A673 (cell line): ENCODE measurements at regions not wholly inside any gene's neighbourhood (a gene's known extent, or its start where the extent isn't known, plus 50 kb on each side); places are given as distances from the start of the nearest gene placed in this dataset.

Experiments
- BruUV-seq: library from RNA; stranded (reverse); fragments of 400-500 nt; replicated peaks from 2 replicates; lab custom pipeline; 2021; lab: Mats Ljungman, UMichigan
- CTCF ChIA-PET: fragments of 300-600 bp; sonication (Branson Sonifier 250); formaldehyde crosslinking; loops from one replicate; lab custom pipeline; 2022; ENCODE audit warnings: antibody characterized with exemption; lab: Charles Lee
- POLR2A ChIA-PET: fragments of 300-600 bp; sonication (Branson Sonifier 250); formaldehyde crosslinking; loops from one replicate; lab custom pipeline; 2022; ENCODE audit warnings: antibody characterized with exemption; ENCODE audit not compliant: low non-redundant PET; lab: Charles Lee
- DNase-seq: peaks from one replicate; pipeline ENCODE4 v3.0.0-alpha.2; 2015; ENCODE audit warnings: low spot score
- H3K27ac ChIP-seq: fragments of 200-600 bp; sonication (generic); 2 replicates; pipeline ENCODE4 v1.5.1; 2016; ENCODE audit warnings: mixed run types, low read depth, mild to moderate bottlenecking, mixed read lengths, antibody characterized with exemption, low read length; ENCODE audit not compliant: poor library complexity, severe bottlenecking
- H3K27me3 ChIP-seq: fragments of 200-600 bp; sonication (generic); replicated peaks from 2 replicates; pipeline ENCODE4 v1.6.1; 2017; ENCODE audit warnings: mixed run types, low read depth, mild to moderate bottlenecking, mixed read lengths, antibody characterized with exemption, low read length; ENCODE audit not compliant: insufficient read depth, poor library complexity
- H3K36me3 ChIP-seq: fragments of 200-600 bp; sonication (generic); 2 replicates; pipeline ENCODE4 v1.6.1; 2016; ENCODE audit warnings: mixed run types, mild to moderate bottlenecking, mixed read lengths, antibody characterized with exemption, low read length; ENCODE audit not compliant: insufficient read depth, poor library complexity, severe bottlenecking
- H3K4me1 ChIP-seq: fragments of 200-600 bp; sonication (generic); 2 replicates; pipeline ENCODE4 v1.6.1; 2017; ENCODE audit warnings: mixed run types, mild to moderate bottlenecking, mixed read lengths, antibody characterized with exemption, low read length; ENCODE audit not compliant: insufficient read depth, poor library complexity, severe bottlenecking
- H3K4me3 ChIP-seq: fragments of 200-600 bp; sonication (generic); 2 replicates; pipeline ENCODE4 v1.5.1; 2016; ENCODE audit warnings: low read depth, mixed run types, mild to moderate bottlenecking, mixed read lengths, low read length; ENCODE audit not compliant: poor library complexity, severe bottlenecking
- H3K9me3 ChIP-seq: fragments of 200-600 bp; sonication (generic); 2 replicates; pipeline ENCODE4 v1.6.1; 2016; ENCODE audit warnings: mixed run types, low read depth, mild to moderate bottlenecking, mixed read lengths, antibody characterized with exemption, low read length; ENCODE audit not compliant: poor library complexity, severe bottlenecking
- CTCF ChIP-seq: fragments of 300-800, 200-600 bp; sonication (generic); conservative IDR thresholded peaks from 2 replicates; pipeline ENCODE4 v1.5.1; 2017; ENCODE audit warnings: low read depth, mild to moderate bottlenecking, antibody characterized with exemption, low read length, moderate library complexity, mixed read lengths
- EZH2 ChIP-seq: fragments of 200-600 bp; sonication (generic); IDR thresholded peaks from 2 replicates; pipeline ENCODE4 v1.6.1; 2017; ENCODE audit warnings: borderline replicate concordance, low read depth, mild to moderate bottlenecking, mixed read lengths, antibody characterized with exemption, low read length; ENCODE audit not compliant: poor library complexity, severe bottlenecking
- intact Hi-C: fragments of 100-400 bp; cut with micrococcal nuclease; formaldehyde crosslinking; loops from one replicate; pipeline ENCODE4 v1.10.0; 2022; ENCODE audit not compliant: unreplicated experiment

- Histone ChIP-seq H3K9me3 (no peaks in the 10 kb centered on the region), H3K27ac (no peak overlapping the region), H3K4me1 (no peaks in the 10 kb centered on the region), H3K27me3 (peaks cover 21% of the 10 kb centered on the region), H3K36me3 (no peaks in the 10 kb centered on the region), H3K4me3 (no peak overlapping the region)
- intact Hi-C loops = no loop called here
- DNase-seq = no peak
- no peak for TF ChIP-seq CTCF
- no peak for TF ChIP-seq EZH2
- CTCF ChIA-PET = no interaction called here
- no TSS peak for BruUV-seq
- POLR2A ChIA-PET = no interaction called here
Measured at GRCh38 chr16:47861999-47862398, 293.8 kb downstream of the ABCC12 start.

GRCh38 chr16:47858333-47858982, 297.3 kb downstream of the ABCC12 start:
- BruUV-seq = no TSS peak
- Histone ChIP-seq H3K4me3 (no peak overlapping the region), H3K4me1 (no peaks in the 10 kb centered on the region), H3K27ac (no peak overlapping the region), H3K9me3 (no peaks in the 10 kb centered on the region), H3K27me3 (peaks cover 15% of the 10 kb centered on the region), H3K36me3 (no peaks in the 10 kb centered on the region)
- TF ChIP-seq CTCF (no peak), EZH2 (no peak)
- ChIA-PET POLR2A (no interaction called here), CTCF (no interaction called here)
- intact Hi-C loops = no loop called here
- DNase-seq = no peak

DNA sequence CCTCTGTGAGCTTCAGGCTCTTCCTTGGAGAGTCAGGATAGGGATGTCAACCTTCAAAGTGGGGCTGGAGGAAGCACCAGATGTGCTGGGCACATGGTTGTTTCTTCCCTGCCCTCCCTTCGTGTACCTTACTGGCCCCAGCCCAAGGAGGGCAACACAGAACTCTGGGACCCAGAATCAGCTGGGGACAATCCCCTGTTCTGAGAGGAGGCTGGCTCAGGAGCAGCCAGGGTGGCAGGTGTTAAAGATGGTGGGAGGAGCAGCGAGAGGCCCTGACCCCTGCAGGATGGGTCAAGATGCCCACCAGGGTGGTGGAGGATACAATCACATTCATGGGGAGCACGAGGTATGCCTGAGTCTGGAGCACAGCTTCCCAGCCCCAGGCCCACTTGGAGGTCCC, 300.4 kb downstream of the ABCC12 start:
- POLR2A ChIA-PET = no interaction called here
- no TSS peak for BruUV-seq

More for the DNA sequence above, 300.4 kb downstream of the ABCC12 start:
- Histone ChIP-seq H3K36me3 (no peaks in the 10 kb centered on the region), H3K27ac (no peak overlapping the region), H3K4me1 (no peaks in the 10 kb centered on the region), H3K9me3 (no peaks in the 10 kb centered on the region), H3K27me3 (peaks cover 6% of the 10 kb centered on the region), H3K4me3 (no peak overlapping the region)
- intact Hi-C loops = no loop called here
- TF ChIP-seq EZH2 = no peak
- no peak for TF ChIP-seq CTCF
- CTCF ChIA-PET = no interaction called here
- DNase-seq = no peak
